ENCODE measurements at regions not wholly inside any gene's neighbourhood (a gene's known extent, or its start where the extent isn't known, plus 50 kb on each side); places are given as distances from the start of the nearest gene placed in this dataset.

DNA sequence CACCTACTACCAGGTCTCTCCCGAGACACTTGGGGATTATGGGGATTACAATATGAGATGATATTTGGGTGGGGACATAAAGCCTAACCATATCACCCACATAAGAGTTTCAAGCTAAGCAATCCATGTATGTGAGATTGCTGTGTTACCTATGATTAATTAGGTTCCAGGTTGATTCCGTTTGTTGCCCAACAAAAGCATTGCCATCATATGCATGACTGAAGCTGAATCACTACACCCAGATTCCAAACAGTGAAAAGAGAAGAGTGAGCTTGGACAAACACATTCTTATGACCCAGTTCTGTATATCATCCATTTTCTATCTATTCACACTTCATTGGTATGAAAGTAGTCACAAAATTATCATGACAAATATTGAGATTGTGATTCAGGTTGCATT is 952.5 kb upstream of the MAN1A1 start:
- TF ChIP-seq POLR2AphosphoS5 (IDR thresholded peaks at IDR 0.05; ENCODE audit: low read depth) (no peak), JUNB (IDR thresholded peaks at IDR 0.05; ENCODE audit: unreplicated experiment) (no peak), EZH2 (IDR thresholded peaks at IDR 0.05; ENCODE audit: low read depth, unreplicated experiment) (no peak)
- TF ChIP-seq, protein P1, sequence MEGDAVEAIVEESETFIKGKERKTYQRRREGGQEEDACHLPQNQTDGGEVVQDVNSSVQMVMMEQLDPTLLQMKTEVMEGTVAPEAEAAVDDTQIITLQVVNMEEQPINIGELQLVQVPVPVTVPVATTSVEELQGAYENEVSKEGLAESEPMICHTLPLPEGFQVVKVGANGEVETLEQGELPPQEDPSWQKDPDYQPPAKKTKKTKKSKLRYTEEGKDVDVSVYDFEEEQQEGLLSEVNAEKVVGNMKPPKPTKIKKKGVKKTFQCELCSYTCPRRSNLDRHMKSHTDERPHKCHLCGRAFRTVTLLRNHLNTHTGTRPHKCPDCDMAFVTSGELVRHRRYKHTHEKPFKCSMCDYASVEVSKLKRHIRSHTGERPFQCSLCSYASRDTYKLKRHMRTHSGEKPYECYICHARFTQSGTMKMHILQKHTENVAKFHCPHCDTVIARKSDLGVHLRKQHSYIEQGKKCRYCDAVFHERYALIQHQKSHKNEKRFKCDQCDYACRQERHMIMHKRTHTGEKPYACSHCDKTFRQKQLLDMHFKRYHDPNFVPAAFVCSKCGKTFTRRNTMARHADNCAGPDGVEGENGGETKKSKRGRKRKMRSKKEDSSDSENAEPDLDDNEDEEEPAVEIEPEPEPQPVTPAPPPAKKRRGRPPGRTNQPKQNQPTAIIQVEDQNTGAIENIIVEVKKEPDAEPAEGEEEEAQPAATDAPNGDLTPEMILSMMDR (conservative IDR thresholded peaks at IDR 0.05; ENCODE audit: low read depth in 2 of 2) = no peak
- TF ChIP-seq, protein P2, sequence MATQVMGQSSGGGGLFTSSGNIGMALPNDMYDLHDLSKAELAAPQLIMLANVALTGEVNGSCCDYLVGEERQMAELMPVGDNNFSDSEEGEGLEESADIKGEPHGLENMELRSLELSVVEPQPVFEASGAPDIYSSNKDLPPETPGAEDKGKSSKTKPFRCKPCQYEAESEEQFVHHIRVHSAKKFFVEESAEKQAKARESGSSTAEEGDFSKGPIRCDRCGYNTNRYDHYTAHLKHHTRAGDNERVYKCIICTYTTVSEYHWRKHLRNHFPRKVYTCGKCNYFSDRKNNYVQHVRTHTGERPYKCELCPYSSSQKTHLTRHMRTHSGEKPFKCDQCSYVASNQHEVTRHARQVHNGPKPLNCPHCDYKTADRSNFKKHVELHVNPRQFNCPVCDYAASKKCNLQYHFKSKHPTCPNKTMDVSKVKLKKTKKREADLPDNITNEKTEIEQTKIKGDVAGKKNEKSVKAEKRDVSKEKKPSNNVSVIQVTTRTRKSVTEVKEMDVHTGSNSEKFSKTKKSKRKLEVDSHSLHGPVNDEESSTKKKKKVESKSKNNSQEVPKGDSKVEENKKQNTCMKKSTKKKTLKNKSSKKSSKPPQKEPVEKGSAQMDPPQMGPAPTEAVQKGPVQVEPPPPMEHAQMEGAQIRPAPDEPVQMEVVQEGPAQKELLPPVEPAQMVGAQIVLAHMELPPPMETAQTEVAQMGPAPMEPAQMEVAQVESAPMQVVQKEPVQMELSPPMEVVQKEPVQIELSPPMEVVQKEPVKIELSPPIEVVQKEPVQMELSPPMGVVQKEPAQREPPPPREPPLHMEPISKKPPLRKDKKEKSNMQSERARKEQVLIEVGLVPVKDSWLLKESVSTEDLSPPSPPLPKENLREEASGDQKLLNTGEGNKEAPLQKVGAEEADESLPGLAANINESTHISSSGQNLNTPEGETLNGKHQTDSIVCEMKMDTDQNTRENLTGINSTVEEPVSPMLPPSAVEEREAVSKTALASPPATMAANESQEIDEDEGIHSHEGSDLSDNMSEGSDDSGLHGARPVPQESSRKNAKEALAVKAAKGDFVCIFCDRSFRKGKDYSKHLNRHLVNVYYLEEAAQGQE (IDR thresholded peaks at IDR 0.05; ENCODE audit: unreplicated experiment) = no peak
